GM21529 (cell line): ENCODE measurements at regions not wholly inside any gene's neighbourhood (a gene's known extent, or its start where the extent isn't known, plus 50 kb on each side); places are given as distances from the start of the nearest gene placed in this dataset.

Experiments
- ATAC-seq: cut with Tn5 transposase; IDR thresholded peaks from one replicate; pipeline ENCODE4 v1.9.1; 2021; ENCODE audit not compliant: unreplicated experiment

GRCh38 chr3:107268469-107268868, 108.8 kb upstream of the CCDC54 start:
- no peak for ATAC-seq

- ATAC-seq = no peak
Measured at GRCh38 chr3:107269136-107269535, 108.1 kb upstream of the CCDC54 start.

- ATAC-seq = peak; percentile 84
Measured at GRCh38 chr3:107271787-107272387, 105.4 kb upstream of the CCDC54 start.

GRCh38 chr3:107272471-107272870, 104.8 kb upstream of the CCDC54 start:
- no peak for ATAC-seq

GRCh38 chr3:107272885-107273284, 104.4 kb upstream of the CCDC54 start:
- no peak for ATAC-seq

- no peak for ATAC-seq
Measured at GRCh38 chr3:107273771-107274170, 103.5 kb upstream of the CCDC54 start.

GRCh38 chr3:107275511-107275910, 101.7 kb upstream of the CCDC54 start:
- no peak for ATAC-seq

- ATAC-seq = no peak
Measured at GRCh38 chr3:107283948-107284347, 93.3 kb upstream of the CCDC54 start.

GRCh38 chr3:107284612-107285011, 92.6 kb upstream of the CCDC54 start:
- ATAC-seq = no peak

- no peak for ATAC-seq
Measured at GRCh38 chr3:107285197-107285596, 92.0 kb upstream of the CCDC54 start.

GRCh38 chr3:107289354-107289753, 87.9 kb upstream of the CCDC54 start:
- ATAC-seq = no peak

GRCh38 chr3:107294117-107294516, 83.1 kb upstream of the CCDC54 start:
- ATAC-seq = no peak

GRCh38 chr3:107297597-107297996, 79.6 kb upstream of the CCDC54 start:
- no peak for ATAC-seq

- no peak for ATAC-seq
Measured at GRCh38 chr3:107307205-107307604, 70.0 kb upstream of the CCDC54 start.

- no peak for ATAC-seq
Measured at GRCh38 chr3:107308716-107309115, 68.5 kb upstream of the CCDC54 start.

- no peak for ATAC-seq
Measured at GRCh38 chr3:107309312-107309711, 67.9 kb upstream of the CCDC54 start.

GRCh38 chr3:107313711-107314110, 63.5 kb upstream of the CCDC54 start:
- no peak for ATAC-seq

GRCh38 chr3:107315141-107315540, 62.1 kb upstream of the CCDC54 start:
- ATAC-seq = no peak

GRCh38 chr3:107323723-107324122, 53.5 kb upstream of the CCDC54 start:
- ATAC-seq = no peak

- no peak for ATAC-seq
Measured at GRCh38 chr3:107325446-107325845, 51.8 kb upstream of the CCDC54 start.
